Osteoblast (primary cell): ENCODE measurements at regions not wholly inside any gene's neighbourhood (a gene's known extent, or its start where the extent isn't known, plus 50 kb on each side); places are given as distances from the start of the nearest gene placed in this dataset.

Source experiments
- DNase-seq: peaks from one replicate; pipeline ENCODE4 v3.0.0; 2011; ENCODE audit warnings: low spot score, mixed read lengths; ENCODE audit not compliant: insufficient read length; ENCODE audit errors: missing footprints
- H2AFZ ChIP-seq: 2 replicates; pipeline ENCODE4 v1.6.0; 2011; ENCODE audit warnings: mild to moderate bottlenecking, low read length
- H3K27ac ChIP-seq: 2 replicates; pipeline ENCODE4 v1.5.1; 2011; ENCODE audit warnings: mild to moderate bottlenecking, low read depth, low read length, moderate library complexity
- H3K27me3 ChIP-seq: 2 replicates; pipeline ENCODE4 v1.6.0; 2012; ENCODE audit warnings: mild to moderate bottlenecking, control low read depth, inconsistent platforms, low read length, moderate library complexity; ENCODE audit not compliant: insufficient read depth
- H3K36me3 ChIP-seq: 2 replicates; pipeline ENCODE4 v1.5.1; 2011; ENCODE audit warnings: mild to moderate bottlenecking, low read length, control low read depth, moderate library complexity; ENCODE audit not compliant: insufficient read depth
- H3K4me1 ChIP-seq: 2 replicates; pipeline ENCODE4 v1.5.1; 2011; ENCODE audit warnings: mild to moderate bottlenecking, low read length, control low read depth, moderate library complexity; ENCODE audit not compliant: insufficient read depth
- H3K4me2 ChIP-seq: 2 replicates; pipeline ENCODE4 v1.6.0; 2011; ENCODE audit warnings: mild to moderate bottlenecking, low read length; ENCODE audit not compliant: insufficient read depth
- H3K4me3 ChIP-seq: fragments of 200-600 bp; sonication (generic); 3 replicates; pipeline ENCODE4 v1.5.1; 2012; ENCODE audit warnings: mild to moderate bottlenecking, low read length, inconsistent platforms; ENCODE audit not compliant: insufficient read depth
- H3K79me2 ChIP-seq: 2 replicates; pipeline ENCODE4 v1.6.0; 2012; ENCODE audit warnings: mild to moderate bottlenecking, low read length, control low read depth, inconsistent platforms; ENCODE audit not compliant: insufficient read depth
- H3K9me3 ChIP-seq: 2 replicates; pipeline ENCODE4 v1.5.1; 2011; ENCODE audit warnings: low read depth, low read length, control low read depth
- H4K20me1 ChIP-seq: 2 replicates; pipeline ENCODE4 v1.6.0; 2012; ENCODE audit warnings: mild to moderate bottlenecking, low read length, control low read depth; ENCODE audit not compliant: insufficient read depth
- CTCF ChIP-seq: IDR thresholded peaks from 2 replicates; pipeline ENCODE4 v1.5.1; 2011; ENCODE audit warnings: mild to moderate bottlenecking, low read depth, low read length, moderate library complexity; ENCODE audit errors: extremely low read depth

DNA sequence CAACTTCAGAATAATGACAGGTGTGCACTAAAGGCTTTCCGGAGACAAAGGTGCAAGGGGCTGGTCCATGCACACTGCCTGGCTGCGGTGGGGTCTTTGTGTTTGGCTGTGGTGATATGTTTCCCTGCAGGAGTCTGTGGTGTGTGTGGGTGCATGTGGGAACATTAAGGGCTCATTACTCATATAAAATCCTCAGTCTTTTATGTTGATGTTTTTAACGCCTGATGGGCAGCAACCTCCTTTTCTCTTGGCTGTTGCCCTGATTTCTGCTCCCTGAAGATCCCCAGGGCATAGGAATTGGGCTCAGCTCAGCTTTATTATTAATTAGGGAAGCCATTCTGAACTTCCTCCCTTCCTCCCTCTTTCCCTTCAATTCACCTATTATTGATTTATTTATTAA lies 67.6 kb upstream of the SPAG17 start:
- no peak for TF ChIP-seq CTCF
- H3K27ac ChIP-seq, result no peak overlapping the region
- no peaks in the 10 kb centered on the region for H3K36me3 ChIP-seq
- DNase-seq, result no peak
- H2AFZ ChIP-seq, result no peak overlapping the region
- H3K4me1 ChIP-seq, result no peaks in the 10 kb centered on the region
- no peaks in the 10 kb centered on the region for H4K20me1 ChIP-seq
- no peak overlapping the region for H3K4me2 ChIP-seq
- no peaks in the 10 kb centered on the region for H3K79me2 ChIP-seq
- no peaks in the 10 kb centered on the region for H3K27me3 ChIP-seq
- H3K4me3 ChIP-seq, result no peak overlapping the region
- H3K9me3 ChIP-seq, result no peaks in the 10 kb centered on the region

DNA sequence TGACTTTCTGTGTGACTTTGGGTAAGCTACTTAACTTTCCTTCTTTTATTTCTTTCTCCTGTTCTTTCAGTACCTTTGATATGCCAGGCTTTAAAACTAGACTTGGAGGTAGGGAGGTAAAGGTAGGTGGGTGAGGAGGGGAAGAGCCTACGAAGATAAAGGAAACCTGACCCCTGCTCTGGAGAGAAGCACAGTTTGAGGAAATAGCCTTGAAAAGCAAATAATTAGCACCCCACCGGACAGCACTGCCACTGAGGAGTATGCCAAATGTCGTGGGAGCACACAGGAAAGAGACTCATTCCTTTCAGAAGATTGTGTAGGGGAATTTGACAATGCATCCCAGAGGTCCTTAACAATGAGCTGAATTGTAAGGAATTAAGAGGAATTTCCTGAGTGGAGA lies 65.2 kb upstream of the SPAG17 start:
- Histone ChIP-seq H3K27ac (no peak overlapping the region), H3K79me2 (no peaks in the 10 kb centered on the region), H4K20me1 (no peaks in the 10 kb centered on the region), H3K4me1 (no peaks in the 10 kb centered on the region), H3K4me3 (no peak overlapping the region), H3K9me3 (no peaks in the 10 kb centered on the region), H3K36me3 (no peaks in the 10 kb centered on the region), H3K4me2 (no peak overlapping the region), H3K27me3 (no peaks in the 10 kb centered on the region), H2AFZ (no peak overlapping the region)
- DNase-seq, result no peak
- no peak for TF ChIP-seq CTCF

DNA sequence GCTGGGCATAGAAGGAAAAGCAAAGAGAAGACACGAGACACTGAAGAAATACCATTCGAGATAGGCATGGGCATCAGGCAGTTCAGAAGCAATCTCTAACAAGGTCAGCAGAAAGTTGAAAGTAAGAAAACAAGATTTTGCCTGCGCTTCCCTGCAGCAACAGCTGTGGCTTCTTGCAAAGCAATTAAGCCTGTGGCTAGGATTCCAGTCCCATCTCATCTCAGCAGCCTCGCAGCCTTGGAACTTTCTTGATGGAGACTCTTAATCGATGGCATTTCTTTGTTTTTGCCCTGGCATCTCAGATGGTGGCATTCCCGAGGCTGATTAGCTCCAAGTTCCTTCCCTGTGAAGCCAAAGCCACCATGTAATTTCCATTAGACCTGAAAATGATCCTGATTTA lies 64.6 kb upstream of the SPAG17 start:
- Histone ChIP-seq H3K4me1 (no peaks in the 10 kb centered on the region), H3K36me3 (no peaks in the 10 kb centered on the region), H3K4me2 (no peak overlapping the region), H4K20me1 (no peaks in the 10 kb centered on the region), H3K27me3 (no peaks in the 10 kb centered on the region), H3K79me2 (no peaks in the 10 kb centered on the region), H3K9me3 (no peaks in the 10 kb centered on the region), H2AFZ (no peak overlapping the region), H3K4me3 (no peak overlapping the region), H3K27ac (no peak overlapping the region)
- no peak for DNase-seq
- TF ChIP-seq CTCF, result no peak

GRCh38 chr1:118247593-118247992 lies 62.6 kb upstream of the SPAG17 start:
- peak; percentile 27 for DNase-seq
- no peaks in the 10 kb centered on the region for H4K20me1 ChIP-seq

More at GRCh38 chr1:118247593-118247992, 62.6 kb upstream of the SPAG17 start:
- Histone ChIP-seq H3K4me1 (no peaks in the 10 kb centered on the region), H3K27me3 (no peaks in the 10 kb centered on the region), H3K27ac (no peak overlapping the region), H3K9me3 (no peaks in the 10 kb centered on the region), H3K4me3 (no peak overlapping the region), H2AFZ (no peak overlapping the region), H3K36me3 (no peaks in the 10 kb centered on the region), H3K4me2 (no peak overlapping the region), H3K79me2 (no peaks in the 10 kb centered on the region)
- TF ChIP-seq CTCF, result peak; percentile 62
